Activated CD4-positive, alpha-beta T cell treated with anti-CD3 and anti-CD28 coated beads for 24 hours (primary cell): ENCODE measurements at regions not wholly inside any gene's neighbourhood (a gene's known extent, or its start where the extent isn't known, plus 50 kb on each side); places are given as distances from the start of the nearest gene placed in this dataset.

Experiments used
- DNase-seq, 2 donors: peaks; one replicate each; pipeline ENCODE4 v3.0.0-alpha.2; 2020; ENCODE audit warnings: low read depth in 2 of 2

GRCh38 chr3:182214416-182214815 is 502.7 kb downstream of the SOX2 start:
- no peak for DNase-seq

GRCh38 chr3:182215881-182216280 is 504.2 kb downstream of the SOX2 start:
- no peak for DNase-seq

GRCh38 chr3:182216311-182216970 is 504.7 kb downstream of the SOX2 start:
- DNase-seq: no peak

- no peak for DNase-seq
Observed at GRCh38 chr3:182220013-182220412, 508.3 kb downstream of the SOX2 start.

GRCh38 chr3:182220471-182220870 is 508.7 kb downstream of the SOX2 start:
- no peak for DNase-seq

- no peak for DNase-seq
Observed at GRCh38 chr3:182226995-182227394, 515.3 kb downstream of the SOX2 start.

- no peak for DNase-seq
Observed at GRCh38 chr3:182233405-182233804, 521.7 kb downstream of the SOX2 start.

GRCh38 chr3:182233957-182234356 is 522.2 kb downstream of the SOX2 start:
- no peak for DNase-seq

GRCh38 chr3:182234881-182235280 is 523.2 kb downstream of the SOX2 start:
- no peak for DNase-seq

GRCh38 chr3:182235504-182235903 is 523.8 kb downstream of the SOX2 start:
- no peak for DNase-seq

GRCh38 chr3:182238126-182238525 is 526.4 kb downstream of the SOX2 start:
- no peak for DNase-seq

GRCh38 chr3:182239316-182239715 is 527.6 kb downstream of the SOX2 start:
- no peak for DNase-seq

GRCh38 chr3:182240474-182240873 is 528.7 kb downstream of the SOX2 start:
- no peak for DNase-seq

- DNase-seq: no peak
Observed at GRCh38 chr3:182241196-182241765, 529.6 kb downstream of the SOX2 start.

GRCh38 chr3:182241766-182242488 is 530.2 kb downstream of the SOX2 start:
- no peak for DNase-seq

- DNase-seq: no peak
Observed at GRCh38 chr3:182242489-182242942, 530.8 kb downstream of the SOX2 start.

GRCh38 chr3:182243625-182244024 is 531.9 kb downstream of the SOX2 start:
- no peak for DNase-seq

GRCh38 chr3:182244222-182244971 is 532.7 kb downstream of the SOX2 start:
- no peak for DNase-seq

GRCh38 chr3:182245059-182245458 is 533.3 kb downstream of the SOX2 start:
- no peak for DNase-seq

GRCh38 chr3:182246870-182247269 is 535.1 kb downstream of the SOX2 start:
- DNase-seq: no peak

GRCh38 chr3:182248349-182248880 is 536.7 kb downstream of the SOX2 start:
- DNase-seq: no peak

GRCh38 chr3:182252802-182253201 is 540.5 kb upstream of the ATP11B start:
- DNase-seq: no peak
